GM19397 (cell line): ENCODE measurements at regions not wholly inside any gene's neighbourhood (a gene's known extent, or its start where the extent isn't known, plus 50 kb on each side); places are given as distances from the start of the nearest gene placed in this dataset.

Experiments used
- ATAC-seq: cut with Tn5 transposase; IDR thresholded peaks from one replicate; pipeline ENCODE4 v1.9.1; 2021; ENCODE audit warnings: mild to moderate bottlenecking, moderate library complexity; ENCODE audit not compliant: unreplicated experiment

GRCh38 chr3:72569754-72570440, 278.3 kb downstream of the SHQ1 start:
- ATAC-seq = no peak

DNA sequence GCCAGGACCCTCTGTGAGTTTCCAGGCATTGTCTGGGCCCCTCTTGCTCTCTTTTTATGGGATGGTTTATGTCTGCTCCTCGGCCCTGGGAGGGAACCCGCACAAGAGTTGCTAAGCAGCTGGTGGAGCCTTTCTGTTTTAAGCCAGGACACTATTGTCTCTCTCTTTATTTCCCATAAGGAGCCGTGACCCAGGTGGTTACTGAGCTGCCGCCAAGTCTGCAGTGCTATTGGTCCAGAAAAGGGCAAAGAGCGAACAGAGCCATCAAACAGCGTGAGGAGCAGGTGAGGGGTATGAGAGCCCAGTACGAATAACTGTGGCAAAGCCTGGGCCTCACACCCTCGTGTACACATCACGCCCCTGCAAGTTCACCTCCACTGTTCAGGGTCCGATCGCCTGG, 280.2 kb downstream of the SHQ1 start:
- ATAC-seq = no peak

GRCh38 chr3:72567474-72567873, 280.8 kb downstream of the SHQ1 start:
- ATAC-seq = no peak

DNA sequence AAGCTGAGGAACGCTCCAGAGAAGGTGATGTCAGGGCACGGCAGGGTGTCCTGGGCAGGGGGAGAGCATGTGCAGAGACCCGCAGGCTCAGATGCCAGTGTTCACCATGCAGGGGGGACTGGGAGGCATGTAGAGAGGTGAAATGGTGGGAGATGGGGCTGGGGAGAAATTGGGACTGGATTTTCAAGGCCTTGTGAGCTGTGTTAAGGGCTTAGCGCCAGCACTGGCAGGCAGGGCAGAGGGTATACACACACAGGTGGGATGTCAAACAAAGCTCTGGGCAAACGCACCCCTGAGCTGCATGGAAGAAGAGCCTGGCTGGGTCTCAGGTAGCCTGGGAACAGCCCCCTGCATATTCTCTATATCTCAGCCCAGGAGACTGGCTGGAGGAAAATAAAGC, 282.7 kb downstream of the SHQ1 start:
- ATAC-seq = no peak

DNA sequence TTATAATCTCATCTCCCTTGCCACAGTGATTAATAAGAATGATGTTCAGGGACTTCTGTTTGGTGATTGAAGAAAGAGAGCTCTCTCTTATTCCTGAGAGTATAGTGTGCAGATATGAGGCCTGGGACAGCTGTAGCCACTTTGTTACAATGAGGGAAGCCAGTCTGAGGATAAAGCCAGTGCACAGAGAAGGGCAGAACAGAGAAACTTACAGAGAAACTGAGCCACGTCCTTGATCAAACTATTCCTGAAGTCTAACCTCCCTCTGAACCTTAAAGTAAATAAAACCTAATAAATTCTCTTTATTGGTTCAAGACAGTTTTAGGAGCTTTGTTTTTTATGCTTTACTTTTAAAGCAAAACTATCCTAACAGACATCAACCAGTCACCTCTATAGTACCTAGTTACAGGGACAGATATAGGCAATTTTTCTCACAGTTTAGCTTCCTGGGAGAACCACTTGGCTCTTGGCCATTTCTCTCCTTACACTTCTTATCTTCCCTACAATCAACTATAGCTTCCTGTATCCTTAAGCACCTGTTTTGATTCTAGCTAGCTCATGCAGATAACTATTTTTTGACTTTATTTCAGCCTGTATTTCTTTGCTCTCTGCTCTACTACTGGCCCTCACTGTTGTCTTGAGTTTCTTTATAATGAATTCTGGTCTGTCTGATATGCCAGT, 284.4 kb downstream of the SHQ1 start:
- no peak for ATAC-seq

GRCh38 chr3:72560846-72561675, 287.2 kb downstream of the SHQ1 start:
- ATAC-seq = no peak

DNA sequence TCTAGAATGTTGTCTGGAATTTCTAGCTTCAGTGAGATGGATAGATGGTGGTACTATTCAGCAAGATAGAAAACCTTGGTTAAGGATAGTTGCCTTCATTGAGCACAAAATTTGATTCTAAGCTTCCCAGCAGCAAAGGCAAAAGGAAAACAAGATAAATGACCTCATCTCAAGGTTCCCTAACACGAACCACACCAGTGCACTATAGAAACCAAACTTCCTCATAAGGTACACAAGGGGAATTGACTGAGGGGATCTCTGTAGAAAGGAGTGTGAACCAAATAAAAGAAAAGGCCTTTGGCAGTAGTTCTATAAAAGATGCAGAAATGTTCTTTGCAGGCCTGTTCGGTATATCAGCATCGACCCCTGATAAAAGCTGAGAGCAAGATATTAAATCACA, 288.9 kb downstream of the SHQ1 start:
- no peak for ATAC-seq

DNA sequence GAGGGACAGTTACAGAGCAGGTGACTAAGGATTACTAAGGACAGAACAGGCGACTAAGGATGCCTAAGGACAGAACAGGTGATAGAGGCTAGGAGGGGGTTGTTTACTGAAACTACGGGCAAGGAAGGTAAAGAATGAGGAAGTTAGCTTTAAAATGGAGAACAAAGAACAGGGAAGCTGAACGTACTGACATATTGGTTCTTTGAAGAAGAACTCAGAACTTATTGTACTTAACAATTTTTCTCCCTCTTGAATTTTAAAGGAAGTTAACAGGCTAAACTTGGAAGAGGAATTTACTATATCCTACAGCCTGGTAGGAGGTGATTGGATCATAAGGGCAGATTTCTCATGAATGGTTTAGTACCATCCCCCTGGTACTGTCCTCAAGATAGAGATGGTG, 290.2 kb downstream of the SHQ1 start:
- no peak for ATAC-seq

DNA sequence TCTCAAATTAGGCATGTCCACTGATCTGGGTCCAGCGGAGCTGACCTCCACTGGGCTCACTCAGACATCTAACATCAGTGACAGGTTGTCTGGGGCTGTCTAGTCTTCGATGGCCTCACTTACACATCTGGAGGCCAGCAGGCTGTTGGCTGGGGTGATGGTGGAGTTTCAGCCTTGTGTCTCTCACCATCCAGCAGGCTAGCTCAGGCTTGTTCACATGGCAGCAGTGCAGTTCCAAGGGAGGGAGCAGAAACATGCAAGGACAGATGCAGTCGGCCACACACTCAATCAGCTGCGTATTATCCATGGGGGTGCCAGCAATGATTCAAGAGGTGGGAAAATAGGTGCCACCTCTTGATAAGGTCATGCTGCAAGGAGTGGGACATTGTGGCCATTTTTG, 292.5 kb downstream of the SHQ1 start:
- no peak for ATAC-seq

GRCh38 chr3:72554689-72555088, 293.6 kb downstream of the SHQ1 start:
- no peak for ATAC-seq

GRCh38 chr3:72553298-72553697, 294.9 kb downstream of the SHQ1 start:
- ATAC-seq = no peak

- no peak for ATAC-seq
Measured at GRCh38 chr3:72550582-72551262, 297.5 kb downstream of the SHQ1 start.

- no peak for ATAC-seq
Measured at GRCh38 chr3:72549761-72550581, 298.3 kb downstream of the SHQ1 start.

- no peak for ATAC-seq
Measured at GRCh38 chr3:72548981-72549380, 299.3 kb downstream of the SHQ1 start.

- ATAC-seq = no peak
Measured at GRCh38 chr3:72548461-72548860, 299.8 kb downstream of the SHQ1 start.

GRCh38 chr3:72547183-72547582, 301.1 kb downstream of the SHQ1 start:
- ATAC-seq = no peak

- no peak for ATAC-seq
Measured at GRCh38 chr3:72544239-72544638, 304.0 kb downstream of the SHQ1 start.

- no peak for ATAC-seq
Measured at GRCh38 chr3:72543246-72543645, 305.0 kb downstream of the SHQ1 start.

DNA sequence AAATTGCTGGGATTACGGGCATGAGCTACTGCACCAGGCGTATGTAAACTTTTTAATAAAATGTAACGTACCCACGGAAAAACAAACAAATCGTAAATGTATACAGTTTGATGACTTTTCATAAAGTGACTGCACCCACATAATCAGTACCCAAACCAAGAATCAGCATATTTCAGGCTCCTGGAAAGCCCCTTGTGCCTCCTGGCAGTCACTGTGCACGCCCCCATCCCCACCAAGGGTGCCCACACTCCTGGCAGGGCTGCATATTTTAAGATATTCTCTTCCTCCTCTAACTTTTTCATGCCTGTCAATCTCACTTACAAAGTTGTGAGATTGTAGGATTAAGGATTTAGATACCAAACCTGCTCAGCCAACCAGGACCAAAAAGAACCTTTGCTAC, 305.5 kb downstream of the SHQ1 start:
- no peak for ATAC-seq

DNA sequence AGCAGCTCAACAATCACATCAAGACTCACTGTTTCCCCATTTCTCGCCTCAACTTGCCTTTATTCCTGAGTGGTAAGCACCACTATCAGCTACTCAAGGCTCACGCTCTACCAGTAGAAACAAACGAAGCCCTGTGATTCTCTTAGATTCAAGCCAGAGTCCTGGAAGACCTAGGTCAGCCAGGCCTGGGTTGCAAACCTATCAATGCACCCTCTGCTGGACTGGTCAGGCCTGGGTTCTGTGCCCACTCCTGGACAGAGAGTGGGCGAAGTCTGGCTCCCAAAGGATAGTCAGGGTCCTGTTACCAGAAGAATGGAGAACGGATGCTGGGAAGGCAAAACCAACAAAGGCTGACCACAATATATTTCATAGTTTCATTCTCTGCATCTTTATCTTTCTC, 308.4 kb downstream of the SHQ1 start:
- ATAC-seq = no peak
